Thoracic aorta (tissue), 2 donors: ENCODE measurements at regions not wholly inside any gene's neighbourhood (a gene's known extent, or its start where the extent isn't known, plus 50 kb on each side); places are given as distances from the start of the nearest gene placed in this dataset.

Source experiments
- ATAC-seq: fragments of 150-250 bp; one replicate; pipeline ENCODE4 v1.8.0; 2017; ENCODE audit warnings: low read depth; ENCODE audit not compliant: insufficient number of reproducible peaks, low FRiP score
- DNase-seq: peaks from one replicate; pipeline ENCODE4 v3.0.0-alpha.2; 2020; ENCODE audit warnings: low spot score
- H3K27ac ChIP-seq, 2 donors: fragments of 200-600 bp; sonication (generic); 1 replicate in 1 of 2; 2 replicates in 1 of 2; pipeline ENCODE4 v1.5.1; 2016; ENCODE audit warnings: mild to moderate bottlenecking in 2 of 2, moderate library complexity in 2 of 2
- H3K27me3 ChIP-seq: fragments of 200-600 bp; sonication (generic); replicated peaks from 2 replicates; pipeline ENCODE4 v1.6.0; 2016; ENCODE audit warnings: mild to moderate bottlenecking; ENCODE audit not compliant: insufficient read depth
- H3K36me3 ChIP-seq: fragments of 200-600 bp; sonication (generic); one replicate; pipeline ENCODE4 v1.5.1; 2016
- H3K4me1 ChIP-seq, 2 donors: fragments of 200-600 bp; sonication (generic); 1 replicate in 1 of 2; 2 replicates in 1 of 2; pipeline versions ENCODE4 v1.5.1 to v1.6.0; 2016; ENCODE audit warnings: low read depth in 2 of 2, mild to moderate bottlenecking in 1 of 2; ENCODE audit not compliant: control insufficient read depth in 1 of 2
- H3K4me3 ChIP-seq: fragments of 200-600 bp; sonication (generic); 2 replicates; pipeline ENCODE4 v1.5.1; 2016; ENCODE audit warnings: mild to moderate bottlenecking
- H3K9me3 ChIP-seq: fragments of 200-600 bp; sonication (generic); 2 replicates; pipeline ENCODE4 v1.5.1; 2016
- TF ChIP-seq, protein P1 (sequence below): fragments of 200-600 bp; sonication (generic); IDR thresholded peaks from one replicate; pipeline ENCODE4 v1.5.1; 2019; ENCODE audit warnings: antibody characterized with exemption

DNA sequence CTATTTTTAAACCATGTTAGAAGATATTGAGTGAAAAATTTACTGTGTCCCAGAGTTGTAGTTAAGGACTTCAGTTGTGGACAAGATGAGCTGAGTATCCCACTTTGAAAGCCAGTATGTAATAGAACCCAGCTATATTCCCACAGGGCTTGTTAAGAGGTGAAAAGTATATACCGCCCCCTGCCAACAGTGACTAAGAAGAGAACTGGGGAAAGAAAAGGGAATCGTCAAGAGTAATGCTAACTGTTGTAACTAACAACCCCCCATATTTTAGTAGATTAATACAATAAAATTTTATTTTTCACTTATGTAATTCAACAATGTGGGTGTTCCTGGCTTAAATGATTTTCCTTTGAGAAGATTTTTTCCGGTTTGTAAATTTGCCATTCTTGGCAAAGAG, 250.4 kb upstream of the GIMD1 start:
- Histone ChIP-seq H3K4me3 (no peak overlapping the region), H3K27ac (no peak overlapping the region), H3K9me3 (no peaks in the 10 kb centered on the region), H3K36me3 (no peaks in the 10 kb centered on the region), H3K4me1 (peaks cover 0 to 5% of the 10 kb centered on the region in 2 donors), H3K27me3 (no peaks in the 10 kb centered on the region)
- TF ChIP-seq, protein P1, sequence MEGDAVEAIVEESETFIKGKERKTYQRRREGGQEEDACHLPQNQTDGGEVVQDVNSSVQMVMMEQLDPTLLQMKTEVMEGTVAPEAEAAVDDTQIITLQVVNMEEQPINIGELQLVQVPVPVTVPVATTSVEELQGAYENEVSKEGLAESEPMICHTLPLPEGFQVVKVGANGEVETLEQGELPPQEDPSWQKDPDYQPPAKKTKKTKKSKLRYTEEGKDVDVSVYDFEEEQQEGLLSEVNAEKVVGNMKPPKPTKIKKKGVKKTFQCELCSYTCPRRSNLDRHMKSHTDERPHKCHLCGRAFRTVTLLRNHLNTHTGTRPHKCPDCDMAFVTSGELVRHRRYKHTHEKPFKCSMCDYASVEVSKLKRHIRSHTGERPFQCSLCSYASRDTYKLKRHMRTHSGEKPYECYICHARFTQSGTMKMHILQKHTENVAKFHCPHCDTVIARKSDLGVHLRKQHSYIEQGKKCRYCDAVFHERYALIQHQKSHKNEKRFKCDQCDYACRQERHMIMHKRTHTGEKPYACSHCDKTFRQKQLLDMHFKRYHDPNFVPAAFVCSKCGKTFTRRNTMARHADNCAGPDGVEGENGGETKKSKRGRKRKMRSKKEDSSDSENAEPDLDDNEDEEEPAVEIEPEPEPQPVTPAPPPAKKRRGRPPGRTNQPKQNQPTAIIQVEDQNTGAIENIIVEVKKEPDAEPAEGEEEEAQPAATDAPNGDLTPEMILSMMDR, result no peak
- no peak for DNase-seq
- no peak for ATAC-seq

DNA sequence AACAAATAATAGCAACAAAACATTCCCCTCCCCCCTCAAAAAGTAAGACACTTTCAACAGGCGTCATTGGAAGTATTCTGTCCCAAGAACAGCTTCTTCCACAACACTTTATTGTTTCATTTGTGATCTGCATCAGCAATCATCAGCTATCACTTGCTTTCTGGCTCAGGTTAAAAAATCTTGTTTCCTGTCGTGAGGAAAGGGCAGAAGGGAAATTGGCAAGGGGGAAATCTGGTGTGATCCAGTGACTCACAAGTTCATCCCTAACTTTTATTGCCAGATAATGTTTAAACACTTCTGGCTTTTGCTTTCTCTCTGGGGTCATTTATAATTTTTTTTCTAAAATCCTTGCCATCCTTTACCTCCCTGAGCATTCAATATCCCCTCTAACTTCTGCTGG, 247.4 kb upstream of the GIMD1 start:
- no peak for ATAC-seq
- H3K4me1 ChIP-seq, result peaks cover 0 to 7% of the 10 kb centered on the region in 2 donors

GRCh38 chr4:106615410-106615945, 246.9 kb upstream of the GIMD1 start:
- no peak for ATAC-seq
- TF ChIP-seq, protein P1, result no peak
- no peaks in the 10 kb centered on the region for H3K27me3 ChIP-seq

More for the DNA sequence above, 247.4 kb upstream of the GIMD1 start:
- Histone ChIP-seq H3K36me3 (no peaks in the 10 kb centered on the region), H3K9me3 (no peaks in the 10 kb centered on the region), H3K27ac (no peak overlapping the region), H3K4me3 (no peak overlapping the region), H3K27me3 (no peaks in the 10 kb centered on the region)
- DNase-seq, result no peak
- TF ChIP-seq, protein P1, result no peak

GRCh38 chr4:106614441-106614840, 245.9 kb upstream of the GIMD1 start:
- DNase-seq (no peak), ATAC-seq (no peak)
- Histone ChIP-seq H3K27ac (no peak overlapping the region), H3K27me3 (no peaks in the 10 kb centered on the region), H3K4me1 (peaks cover 0 to 7% of the 10 kb centered on the region in 2 donors), H3K4me3 (peak overlapping the region; percentile 51), H3K9me3 (no peaks in the 10 kb centered on the region), H3K36me3 (no peaks in the 10 kb centered on the region)
- TF ChIP-seq, protein P1, result no peak

More at GRCh38 chr4:106615410-106615945, 246.9 kb upstream of the GIMD1 start:
- H3K36me3 ChIP-seq, result no peaks in the 10 kb centered on the region
- H3K9me3 ChIP-seq, result no peaks in the 10 kb centered on the region
- H3K4me3 ChIP-seq, result no peak overlapping the region
- H3K4me1 ChIP-seq, result peaks cover 0 to 7% of the 10 kb centered on the region in 2 donors
- DNase-seq, result no peak
- H3K27ac ChIP-seq, result no peak overlapping the region

GRCh38 chr4:106609917-106610316, 241.3 kb upstream of the GIMD1 start:
- peaks cover 0 to 7% of the 10 kb centered on the region in 2 donors for H3K4me1 ChIP-seq
- H3K9me3 ChIP-seq, result no peaks in the 10 kb centered on the region
- no peak overlapping the region for H3K27ac ChIP-seq
- ATAC-seq (no peak), DNase-seq (no peak)
- H3K36me3 ChIP-seq, result no peaks in the 10 kb centered on the region
- H3K4me3 ChIP-seq, result no peak overlapping the region
- H3K27me3 ChIP-seq, result no peaks in the 10 kb centered on the region
- TF ChIP-seq, protein P1, result no peak
